ENCODE measurements at regions not wholly inside any gene's neighbourhood (a gene's known extent, or its start where the extent isn't known, plus 50 kb on each side); places are given as distances from the start of the nearest gene placed in this dataset.

GRCh38 chr20:39532205-39532604, 570.1 kb downstream of the DHX35 start:
- Histone ChIP-seq H3K4me3 (no peak overlapping the region), H3K27ac (no peak overlapping the region), H3K9me2 (ENCODE audit: insufficient read depth) (no peaks in the 10 kb centered on the region), H3K4me1 (replicated peaks; ENCODE audit: insufficient read depth) (no peaks in the 10 kb centered on the region), H3F3A (ENCODE audit: insufficient read depth, low read depth) (no peaks in the 10 kb centered on the region), H3K27me3 (ENCODE audit: insufficient read depth, low read depth) (peaks cover 5% of the 10 kb centered on the region; the same call in 1 of the 2 replicates), H3K9me3 (ENCODE audit: insufficient read depth, low read depth) (no peaks in the 10 kb centered on the region), H3K4me2 (no peak overlapping the region), H2AFZ (no peak overlapping the region), H3K36me3 (ENCODE audit: low read depth) (no peaks in the 10 kb centered on the region), H3K79me2 (ENCODE audit: low read depth) (no peaks in the 10 kb centered on the region), H4K20me1 (ENCODE audit: insufficient read depth) (no peaks in the 10 kb centered on the region)
- TF ChIP-seq EZH2 (IDR thresholded peaks at IDR 0.05; ENCODE audit: low read depth) = no peak
- TF ChIP-seq CTCF (conservative IDR thresholded peaks at IDR 0.05) = no peak
- no peak for DNase-seq
- POLR2A ChIA-PET (ENCODE audit: unreplicated experiment) = no interaction called here
- BruUV-seq (replicated peaks) = no TSS peak
- CTCF ChIA-PET = no interaction called here
- intact Hi-C loops (cut with micrococcal nuclease; ENCODE audit: unreplicated experiment) = no loop called here

DNA sequence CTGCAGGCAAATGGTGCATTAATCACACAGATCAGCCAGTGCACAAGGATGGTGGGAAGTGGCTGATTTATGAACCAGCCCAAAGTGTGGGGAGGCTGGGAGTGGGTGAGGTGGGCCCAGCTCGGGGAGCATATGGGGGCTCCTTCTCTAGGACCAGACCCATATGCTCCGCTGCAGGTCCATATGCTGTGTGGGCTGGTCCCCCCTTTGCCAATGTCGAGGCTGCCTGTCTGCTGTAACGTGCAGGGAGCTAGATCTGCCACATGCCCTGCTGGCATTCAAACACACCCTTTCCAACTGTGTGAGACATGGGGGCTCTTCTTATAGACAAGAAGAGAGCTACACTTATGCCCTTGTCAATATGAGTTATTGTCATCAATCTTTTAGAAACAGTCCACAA, 566.3 kb downstream of the DHX35 start:
- intact Hi-C loops (cut with micrococcal nuclease; ENCODE audit: unreplicated experiment) = no loop called here
- H3K79me2 ChIP-seq (ENCODE audit: low read depth) = no peaks in the 10 kb centered on the region
- 0 out of 2 replicates have a peak, but pooled peaks cover 4% of the 10 kb centered on the region for H3K27me3 ChIP-seq (ENCODE audit: insufficient read depth, low read depth)
- no peak for TF ChIP-seq EZH2 (IDR thresholded peaks at IDR 0.05; ENCODE audit: low read depth)
- no peak for TF ChIP-seq CTCF (conservative IDR thresholded peaks at IDR 0.05)
- ChIA-PET CTCF (no interaction called here), POLR2A (ENCODE audit: unreplicated experiment) (no interaction called here)
- H3K9me2 ChIP-seq (ENCODE audit: insufficient read depth) = no peaks in the 10 kb centered on the region
- BruUV-seq (replicated peaks) = no TSS peak
- H3K9me3 ChIP-seq (ENCODE audit: insufficient read depth, low read depth) = no peaks in the 10 kb centered on the region
- no peaks in the 10 kb centered on the region for H4K20me1 ChIP-seq (ENCODE audit: insufficient read depth)
- no peak for DNase-seq
- no peaks in the 10 kb centered on the region for H3K36me3 ChIP-seq (ENCODE audit: low read depth)
- H3K4me1 ChIP-seq (replicated peaks; ENCODE audit: insufficient read depth) = no peaks in the 10 kb centered on the region
- H2AFZ ChIP-seq = no peak overlapping the region
- H3K27ac ChIP-seq = no peak overlapping the region
- no peaks in the 10 kb centered on the region for H3F3A ChIP-seq (ENCODE audit: insufficient read depth, low read depth)
- no peak overlapping the region for H3K4me3 ChIP-seq
- no peak overlapping the region for H3K4me2 ChIP-seq

- Histone ChIP-seq H4K20me1 (ENCODE audit: insufficient read depth) (no peaks in the 10 kb centered on the region), H3K4me2 (no peak overlapping the region), H3K36me3 (ENCODE audit: low read depth) (no peaks in the 10 kb centered on the region), H3K79me2 (ENCODE audit: low read depth) (no peaks in the 10 kb centered on the region), H3K9me2 (ENCODE audit: insufficient read depth) (no peaks in the 10 kb centered on the region), H3K4me3 (no peak overlapping the region), H3K27me3 (ENCODE audit: insufficient read depth, low read depth) (0 out of 2 replicates have a peak, but pooled peaks cover 11% of the 10 kb centered on the region), H3K9me3 (ENCODE audit: insufficient read depth, low read depth) (no peaks in the 10 kb centered on the region), H3K27ac (no peak overlapping the region), H2AFZ (no peak overlapping the region), H3F3A (ENCODE audit: insufficient read depth, low read depth) (no peaks in the 10 kb centered on the region), H3K4me1 (replicated peaks; ENCODE audit: insufficient read depth) (no peaks in the 10 kb centered on the region)
- CTCF ChIA-PET = no interaction called here
- BruUV-seq (replicated peaks) = no TSS peak
- no peak for TF ChIP-seq CTCF (conservative IDR thresholded peaks at IDR 0.05)
- no peak for TF ChIP-seq EZH2 (IDR thresholded peaks at IDR 0.05; ENCODE audit: low read depth)
- peak in 1 of 2 experiments; percentile 8 for DNase-seq
- intact Hi-C loops (cut with micrococcal nuclease; ENCODE audit: unreplicated experiment) = no loop called here
- POLR2A ChIA-PET (ENCODE audit: unreplicated experiment) = no interaction called here
Observed at GRCh38 chr20:39524371-39524911, 562.3 kb downstream of the DHX35 start.
